Endothelial cell of umbilical vein (primary cell): ENCODE measurements at regions not wholly inside any gene's neighbourhood (a gene's known extent, or its start where the extent isn't known, plus 50 kb on each side); places are given as distances from the start of the nearest gene placed in this dataset.

Source experiments
- EZH2 ChIP-seq: IDR thresholded peaks from 2 replicates; pipeline ENCODE4 v1.6.1; 2012; ENCODE audit warnings: borderline replicate concordance, low read depth, mild to moderate bottlenecking, moderate library complexity, low read length, inconsistent platforms; ENCODE audit not compliant: severe bottlenecking
- JUN ChIP-seq: IDR thresholded peaks from 2 replicates; pipeline ENCODE4 v1.6.1; 2011; ENCODE audit warnings: borderline replicate concordance, low read depth; ENCODE audit not compliant: insufficient read length, insufficient read depth
- POLR2A ChIP-seq: IDR thresholded peaks from 2 replicates; pipeline ENCODE4 v1.6.1; 2012; ENCODE audit warnings: low read depth, mild to moderate bottlenecking, control low read depth, low read length
- TF ChIP-seq, protein P1 (sequence below), 2 donors: IDR thresholded peaks; 1 replicate in 1 of 2; 2 replicates in 1 of 2; pipeline ENCODE4 v1.5.1; 2011; ENCODE audit warnings: low read length in 2 of 2, mild to moderate bottlenecking in 2 of 2, moderate library complexity in 2 of 2, control low read depth in 1 of 2, inconsistent platforms in 1 of 2, low read depth in 1 of 2; ENCODE audit not compliant: insufficient read depth in 1 of 2; ENCODE audit errors: extremely low read depth in 1 of 2
- TF ChIP-seq, protein P2 (sequence below): IDR thresholded peaks from 2 replicates; pipeline ENCODE4 v1.6.1; 2011; ENCODE audit not compliant: insufficient read depth, insufficient read length

GRCh38 chr4:53695540-53696463, 104.5 kb upstream of the LNX1 start:
- TF ChIP-seq, protein P1, sequence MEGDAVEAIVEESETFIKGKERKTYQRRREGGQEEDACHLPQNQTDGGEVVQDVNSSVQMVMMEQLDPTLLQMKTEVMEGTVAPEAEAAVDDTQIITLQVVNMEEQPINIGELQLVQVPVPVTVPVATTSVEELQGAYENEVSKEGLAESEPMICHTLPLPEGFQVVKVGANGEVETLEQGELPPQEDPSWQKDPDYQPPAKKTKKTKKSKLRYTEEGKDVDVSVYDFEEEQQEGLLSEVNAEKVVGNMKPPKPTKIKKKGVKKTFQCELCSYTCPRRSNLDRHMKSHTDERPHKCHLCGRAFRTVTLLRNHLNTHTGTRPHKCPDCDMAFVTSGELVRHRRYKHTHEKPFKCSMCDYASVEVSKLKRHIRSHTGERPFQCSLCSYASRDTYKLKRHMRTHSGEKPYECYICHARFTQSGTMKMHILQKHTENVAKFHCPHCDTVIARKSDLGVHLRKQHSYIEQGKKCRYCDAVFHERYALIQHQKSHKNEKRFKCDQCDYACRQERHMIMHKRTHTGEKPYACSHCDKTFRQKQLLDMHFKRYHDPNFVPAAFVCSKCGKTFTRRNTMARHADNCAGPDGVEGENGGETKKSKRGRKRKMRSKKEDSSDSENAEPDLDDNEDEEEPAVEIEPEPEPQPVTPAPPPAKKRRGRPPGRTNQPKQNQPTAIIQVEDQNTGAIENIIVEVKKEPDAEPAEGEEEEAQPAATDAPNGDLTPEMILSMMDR (IDR thresholded peaks at IDR 0.05; ENCODE audit: extremely low read depth in 1 of 2, insufficient read depth in 1 of 2, low read depth in 1 of 2, low read length in 2 of 2) = no peak
- no peak for TF ChIP-seq EZH2
- no peak for TF ChIP-seq POLR2A
- TF ChIP-seq, protein P2, sequence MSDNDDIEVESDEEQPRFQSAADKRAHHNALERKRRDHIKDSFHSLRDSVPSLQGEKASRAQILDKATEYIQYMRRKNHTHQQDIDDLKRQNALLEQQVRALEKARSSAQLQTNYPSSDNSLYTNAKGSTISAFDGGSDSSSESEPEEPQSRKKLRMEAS = no peak
- TF ChIP-seq JUN = no peak
